HUES48 (cell line): ENCODE measurements at regions not wholly inside any gene's neighbourhood (a gene's known extent, or its start where the extent isn't known, plus 50 kb on each side); places are given as distances from the start of the nearest gene placed in this dataset.

Source experiments
- H3K27ac ChIP-seq: one replicate; pipeline ENCODE4 v1.7.0; 2013; ENCODE audit warnings: low read depth, low read length, inconsistent platforms
- H3K27me3 ChIP-seq: 2 replicates; pipeline ENCODE4 v1.6.1; 2013; ENCODE audit warnings: mild to moderate bottlenecking, low read length; ENCODE audit not compliant: control insufficient read depth, insufficient read depth
- H3K36me3 ChIP-seq: 2 replicates; pipeline ENCODE4 v1.6.1; 2013; ENCODE audit warnings: low read length; ENCODE audit not compliant: control insufficient read depth, insufficient read depth
- H3K4me1 ChIP-seq: 2 replicates; pipeline ENCODE4 v1.6.1; 2013; ENCODE audit warnings: mild to moderate bottlenecking, low read length; ENCODE audit not compliant: control insufficient read depth, insufficient read depth
- H3K4me3 ChIP-seq: 2 replicates; pipeline ENCODE4 v1.5.1; 2013; ENCODE audit warnings: mild to moderate bottlenecking, low read depth, low read length
- H3K9ac ChIP-seq: 2 replicates; pipeline ENCODE4 v1.6.1; 2013; ENCODE audit warnings: mild to moderate bottlenecking, low read depth, low read length, moderate library complexity
- H3K9me3 ChIP-seq: 2 replicates; pipeline ENCODE4 v1.6.1; 2013; ENCODE audit warnings: low read length; ENCODE audit not compliant: control insufficient read depth, insufficient read depth

DNA sequence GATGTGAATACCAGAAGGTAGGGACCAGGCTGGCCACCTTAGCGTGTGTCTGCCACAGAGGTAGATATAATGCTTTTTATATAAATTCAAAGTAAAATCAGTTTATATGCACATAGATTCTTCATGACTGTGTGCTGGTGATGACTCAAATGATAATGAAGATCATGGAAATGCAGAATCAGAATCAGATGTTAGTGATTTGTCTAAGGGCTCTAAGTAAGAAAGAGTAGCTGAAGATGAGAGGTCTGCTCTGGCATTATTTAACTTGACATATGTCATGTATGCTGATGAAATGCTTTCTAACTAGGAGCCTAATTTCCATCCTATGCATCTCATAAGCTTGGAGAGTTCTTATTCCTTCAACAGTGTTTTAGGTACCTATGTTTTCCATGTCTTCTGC lies 50.3 kb upstream of the DPH6 start:
- Histone ChIP-seq H3K36me3 (no peaks in the 10 kb centered on the region), H3K9ac (no peak overlapping the region), H3K4me1 (no peaks in the 10 kb centered on the region)

DNA sequence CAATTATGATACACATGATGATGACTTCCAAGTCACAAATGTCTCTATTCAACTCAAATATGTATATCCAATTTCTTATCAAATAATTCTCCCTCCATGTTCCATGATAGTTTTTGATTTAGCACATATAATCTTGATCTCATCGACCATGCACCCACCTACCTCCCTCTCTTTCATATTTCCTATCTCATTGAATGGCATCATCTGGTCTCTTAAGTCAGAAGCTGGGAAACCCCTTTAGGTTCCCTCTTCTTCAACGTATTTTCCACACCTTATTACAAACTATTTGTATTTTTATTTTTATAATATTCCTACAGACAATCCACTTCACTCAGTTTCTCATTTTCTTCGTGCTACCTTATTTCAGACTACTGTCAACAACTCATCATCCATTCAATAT lies 56.9 kb upstream of the DPH6 start:
- Histone ChIP-seq H3K27ac (no peak overlapping the region), H3K27me3 (no peaks in the 10 kb centered on the region), H3K4me3 (no peak overlapping the region), H3K9ac (no peak overlapping the region), H3K4me1 (no peaks in the 10 kb centered on the region), H3K36me3 (no peaks in the 10 kb centered on the region), H3K9me3 (no peaks in the 10 kb centered on the region)

More for the DNA sequence above, 50.3 kb upstream of the DPH6 start:
- Histone ChIP-seq H3K9me3 (0 out of 2 replicates have a peak, but pooled peaks cover 5% of the 10 kb centered on the region), H3K4me3 (no peak overlapping the region), H3K27me3 (no peaks in the 10 kb centered on the region), H3K27ac (no peak overlapping the region)

GRCh38 chr15:35603301-35603700 lies 57.3 kb upstream of the DPH6 start:
- H3K27ac ChIP-seq, result no peak overlapping the region
- no peak overlapping the region for H3K9ac ChIP-seq
- H3K4me1 ChIP-seq, result no peaks in the 10 kb centered on the region
- no peaks in the 10 kb centered on the region for H3K9me3 ChIP-seq
- H3K4me3 ChIP-seq, result no peak overlapping the region
- no peaks in the 10 kb centered on the region for H3K36me3 ChIP-seq
- H3K27me3 ChIP-seq, result no peaks in the 10 kb centered on the region

DNA sequence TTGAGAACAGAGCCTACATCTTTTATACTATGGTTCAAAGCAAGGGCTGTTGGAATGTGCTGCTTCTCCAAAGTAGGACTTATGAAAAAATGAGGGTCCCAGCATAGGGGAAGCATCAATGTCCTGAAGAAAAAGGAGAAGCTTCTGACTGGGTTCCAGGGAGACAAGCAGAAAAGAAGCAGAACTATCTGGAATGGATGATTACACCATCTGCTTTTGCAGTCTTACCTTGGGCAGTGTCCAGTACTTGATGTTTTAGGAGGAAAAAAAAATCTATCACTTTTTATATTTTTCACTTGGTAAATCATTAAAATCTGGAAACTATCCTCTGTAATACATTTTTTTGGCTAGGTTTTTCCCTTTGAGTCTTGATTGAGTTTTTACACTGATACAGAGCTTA lies 57.9 kb upstream of the DPH6 start:
- Histone ChIP-seq H3K36me3 (no peaks in the 10 kb centered on the region), H3K9me3 (no peaks in the 10 kb centered on the region), H3K4me3 (no peak overlapping the region), H3K27me3 (no peaks in the 10 kb centered on the region), H3K9ac (no peak overlapping the region), H3K27ac (no peak overlapping the region), H3K4me1 (no peaks in the 10 kb centered on the region)

DNA sequence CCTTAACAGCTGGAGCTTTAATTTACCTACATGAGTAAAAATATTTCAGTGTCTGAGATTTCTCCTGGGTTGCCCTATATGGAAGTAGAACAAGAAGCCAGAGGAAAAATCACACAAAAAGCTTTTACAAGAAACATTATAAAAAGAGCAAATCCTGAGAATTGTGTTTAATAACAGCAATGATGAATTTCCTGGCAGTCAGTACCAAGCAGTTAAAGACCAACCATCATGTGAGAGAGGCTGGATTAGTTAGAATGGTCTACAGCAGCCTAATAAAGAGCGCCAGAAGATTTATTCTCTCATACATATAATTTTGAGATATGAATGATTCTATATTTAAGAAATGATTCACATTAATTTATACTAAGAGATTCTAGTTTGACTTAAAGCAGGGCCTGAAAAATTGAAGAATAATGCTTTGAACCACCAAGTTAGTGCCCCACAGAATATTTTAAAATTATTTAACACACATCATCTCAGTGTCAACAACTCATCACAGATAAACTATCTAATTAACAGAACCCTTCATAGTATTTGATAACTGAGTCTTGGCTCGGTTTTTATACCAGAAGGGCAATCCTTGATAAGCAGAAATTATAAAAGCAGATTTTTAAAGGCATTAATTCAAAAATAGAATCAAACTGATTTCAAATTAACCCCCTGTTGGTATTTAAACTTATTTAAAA lies 59.9 kb upstream of the DPH6 start:
- Histone ChIP-seq H3K9ac (no peak overlapping the region), H3K4me1 (no peaks in the 10 kb centered on the region), H3K9me3 (no peaks in the 10 kb centered on the region), H3K27me3 (no peaks in the 10 kb centered on the region), H3K36me3 (no peaks in the 10 kb centered on the region), H3K27ac (no peak overlapping the region), H3K4me3 (no peak overlapping the region)

DNA sequence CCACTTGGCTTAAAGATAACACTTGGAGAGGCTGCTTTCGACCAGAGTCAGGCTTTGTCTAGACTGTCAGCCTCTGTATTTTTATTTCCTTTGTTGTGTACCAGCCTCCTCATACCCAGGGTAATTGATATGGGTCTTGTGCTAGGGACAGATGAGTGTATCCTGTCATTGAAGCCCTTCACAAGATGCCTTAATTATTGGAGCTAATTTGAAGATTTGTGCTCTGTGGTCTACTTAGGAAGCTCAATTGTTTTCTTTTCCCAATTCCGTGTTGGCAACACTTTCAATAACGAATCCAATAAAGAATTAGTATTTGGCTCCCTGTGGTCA lies 60.5 kb upstream of the DPH6 start:
- H3K9me3 ChIP-seq, result no peaks in the 10 kb centered on the region
- no peaks in the 10 kb centered on the region for H3K36me3 ChIP-seq
- no peaks in the 10 kb centered on the region for H3K27me3 ChIP-seq
- no peaks in the 10 kb centered on the region for H3K4me1 ChIP-seq
- no peak overlapping the region for H3K9ac ChIP-seq
- no peak overlapping the region for H3K27ac ChIP-seq
- H3K4me3 ChIP-seq, result no peak overlapping the region

DNA sequence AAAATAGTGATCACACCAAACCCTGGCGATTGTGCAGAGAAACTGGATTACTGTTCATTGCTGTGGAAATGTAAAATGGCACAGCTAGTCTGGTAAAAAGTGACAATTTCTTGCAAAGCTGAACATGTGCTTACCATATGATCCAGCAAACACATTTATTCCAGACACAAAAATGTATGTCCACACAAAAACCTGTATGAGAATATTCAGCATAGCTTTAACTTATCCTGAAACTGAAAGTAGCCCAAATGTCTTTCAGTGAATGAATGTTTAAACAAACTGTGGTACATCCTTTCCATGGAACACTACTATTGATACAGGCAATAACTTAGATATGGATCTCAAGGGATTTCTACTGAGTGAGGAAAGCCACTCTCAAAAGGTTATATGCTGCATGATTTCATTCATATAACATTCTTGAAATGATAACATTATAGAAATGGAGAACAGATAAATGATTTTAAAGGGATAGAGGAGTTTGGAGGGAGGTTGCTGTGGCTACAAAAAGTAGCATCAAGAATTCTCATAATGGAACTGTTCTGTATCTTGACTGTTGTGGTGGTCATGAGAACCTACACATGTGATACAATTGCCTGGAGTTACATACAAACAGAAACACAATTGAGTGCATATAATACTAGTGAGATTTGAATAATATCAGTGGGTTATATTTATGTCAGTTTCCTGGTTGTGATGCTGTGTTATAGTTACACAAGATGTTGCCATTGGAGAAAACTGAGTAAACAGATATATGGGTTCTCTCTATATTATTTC lies 70.7 kb upstream of the DPH6 start:
- Histone ChIP-seq H3K4me1 (no peaks in the 10 kb centered on the region), H3K9me3 (no peaks in the 10 kb centered on the region), H3K9ac (no peak overlapping the region), H3K27ac (no peak overlapping the region), H3K4me3 (no peak overlapping the region), H3K36me3 (no peaks in the 10 kb centered on the region), H3K27me3 (no peaks in the 10 kb centered on the region)

DNA sequence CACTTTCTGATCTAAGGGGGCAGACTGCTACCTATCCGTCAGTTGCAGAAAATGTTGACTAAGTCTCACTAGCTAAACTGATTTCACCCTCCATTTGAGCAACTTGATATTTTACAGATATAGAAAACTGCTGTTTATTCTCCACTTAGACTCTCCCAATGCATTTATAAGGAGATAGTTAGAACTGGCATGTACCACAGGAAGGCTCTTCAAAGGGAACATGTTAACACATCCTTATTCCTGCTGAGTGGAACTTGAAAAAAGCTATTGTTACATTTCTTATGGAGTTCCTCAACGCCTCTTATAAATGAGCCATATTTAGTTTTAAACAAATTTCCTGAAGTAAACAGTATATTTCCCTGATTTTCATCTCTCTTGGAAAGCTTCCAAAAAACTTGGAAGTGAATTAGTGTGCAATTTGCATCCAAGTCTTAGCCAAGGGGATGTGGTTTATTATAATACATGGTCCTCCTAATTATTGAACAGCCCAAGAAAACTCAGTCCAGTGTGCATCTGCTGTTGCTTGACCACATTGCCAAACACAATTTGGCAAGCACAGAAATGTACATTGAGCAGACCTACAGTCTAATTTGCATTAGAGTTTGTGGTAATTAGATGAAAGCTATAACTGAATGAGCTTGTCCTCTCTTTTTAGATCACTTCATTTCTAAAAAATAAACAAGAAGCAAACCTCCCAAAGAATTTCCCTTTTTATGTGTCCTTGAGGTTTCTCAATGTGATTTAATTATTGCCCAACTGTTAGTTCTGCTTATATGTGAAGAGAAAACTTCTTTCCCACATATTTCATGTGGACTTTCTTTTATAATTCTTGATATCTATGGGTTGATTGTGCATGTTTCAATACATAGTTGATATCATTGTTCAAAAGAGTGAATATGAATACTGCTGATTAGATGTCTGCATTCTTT lies 72.6 kb upstream of the DPH6 start:
- H3K4me3 ChIP-seq, result no peak overlapping the region
- H3K4me1 ChIP-seq, result no peaks in the 10 kb centered on the region
- H3K36me3 ChIP-seq, result no peaks in the 10 kb centered on the region
- no peak overlapping the region for H3K27ac ChIP-seq
- H3K9ac ChIP-seq, result no peak overlapping the region
- H3K27me3 ChIP-seq, result no peaks in the 10 kb centered on the region
- no peaks in the 10 kb centered on the region for H3K9me3 ChIP-seq

DNA sequence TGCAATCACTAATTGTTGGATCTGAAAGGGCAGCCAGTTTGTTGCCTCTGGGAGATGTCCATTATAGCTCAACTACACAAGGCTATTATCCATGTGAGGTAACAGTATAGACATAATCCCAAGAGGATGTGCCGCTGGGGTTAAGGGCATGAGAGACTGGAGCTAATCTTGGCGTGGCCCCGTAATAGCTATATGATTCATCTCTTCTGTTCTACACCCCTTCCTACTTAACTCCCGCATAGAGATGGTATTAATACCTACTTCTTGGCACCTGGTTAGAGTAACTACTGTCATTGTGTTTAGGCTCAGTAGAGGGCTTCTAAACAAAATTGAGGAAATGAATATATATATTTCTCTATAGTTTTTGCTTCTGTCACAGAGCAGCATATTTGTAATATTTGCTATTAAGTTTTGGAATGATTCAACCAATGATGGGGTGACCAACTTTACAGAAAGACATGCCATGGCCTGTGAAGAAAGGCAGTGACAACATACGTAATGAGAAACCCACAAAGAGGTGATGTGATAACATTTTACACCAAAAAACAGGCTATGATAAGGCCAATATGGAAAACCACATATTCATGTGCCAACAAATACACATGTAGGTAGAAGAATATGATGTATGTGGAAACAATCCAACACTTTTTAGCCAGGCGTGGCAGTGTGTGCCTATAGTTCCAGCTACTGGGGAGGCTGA lies 76.8 kb upstream of the DPH6 start:
- Histone ChIP-seq H3K4me3 (no peak overlapping the region), H3K27ac (no peak overlapping the region), H3K4me1 (peaks cover 14% of the 10 kb centered on the region; the same call in 1 of the 2 replicates), H3K36me3 (no peaks in the 10 kb centered on the region), H3K9me3 (no peaks in the 10 kb centered on the region), H3K27me3 (no peaks in the 10 kb centered on the region), H3K9ac (no peak overlapping the region)

- Histone ChIP-seq H3K9me3 (no peaks in the 10 kb centered on the region), H3K27me3 (no peaks in the 10 kb centered on the region), H3K4me3 (no peak overlapping the region), H3K36me3 (no peaks in the 10 kb centered on the region), H3K4me1 (peaks cover 14% of the 10 kb centered on the region; the same call in 1 of the 2 replicates), H3K27ac (no peak overlapping the region), H3K9ac (no peak overlapping the region)
Observed at GRCh38 chr15:35624881-35625280, 78.9 kb upstream of the DPH6 start.
